ENCODE measurements at regions not wholly inside any gene's neighbourhood (a gene's known extent, or its start where the extent isn't known, plus 50 kb on each side); places are given as distances from the start of the nearest gene placed in this dataset.
"Not testable (repeated sequence)": the region's sequence is repeated elsewhere in the genome, so short reads cannot be mapped to it uniquely, and the experiment has no call there.

GRCh38 chrX:728639-729038 lies 98.0 kb downstream of the SHOX start:
- not testable (repeated sequence) for H3F3A ChIP-seq (replicated peaks; ENCODE audit: low read depth); H3K9me2 ChIP-seq (ENCODE audit: insufficient read depth); H3K27ac ChIP-seq (ENCODE audit: low read depth); H3K27me3 Mint-ChIP-seq (ENCODE audit: insufficient read depth, low read depth, poor library complexity); H3K4me3 ChIP-seq; H3K4me2 ChIP-seq; H3K36me3 ChIP-seq (ENCODE audit: insufficient read depth); H2AFZ ChIP-seq; H3K4me1 Mint-ChIP-seq; H3K27me3 ChIP-seq (ENCODE audit: insufficient read depth); H3K4me3 Mint-ChIP-seq; H3K4me1 ChIP-seq (ENCODE audit: insufficient read depth); ATAC-seq; DNase-seq (ENCODE audit: low spot score); H4K20me1 ChIP-seq (replicated peaks; ENCODE audit: insufficient read depth); H3K79me2 ChIP-seq (replicated peaks; ENCODE audit: insufficient read depth); H3K27ac Mint-ChIP-seq
- Mint-ChIP-seq H3K36me3 (ENCODE audit: low read depth) (peaks cover 34% of the 10 kb centered on the region), H3K9me3 (peaks cover 73% of the 10 kb centered on the region)

GRCh38 chrX:727738-728621 lies 97.4 kb downstream of the SHOX start:
- Histone ChIP-seq H3K4me1 (ENCODE audit: insufficient read depth) (no peaks in the 10 kb centered on the region; the same call in 1 of the 2 replicates), H3F3A (replicated peaks; ENCODE audit: low read depth) (0 out of 2 replicates have a peak, but pooled peaks cover 4% of the 10 kb centered on the region), H3K4me3 (no peak overlapping the region), H3K79me2 (replicated peaks; ENCODE audit: insufficient read depth) (no peaks in the 10 kb centered on the region), H3K36me3 (ENCODE audit: insufficient read depth) (no peaks in the 10 kb centered on the region), H3K27ac (ENCODE audit: low read depth) (no peak overlapping the region), H2AFZ (peak overlapping the region; percentile 69; the same call in 1 of the 2 replicates), H3K4me2 (no peak overlapping the region), H4K20me1 (replicated peaks; ENCODE audit: insufficient read depth) (no peaks in the 10 kb centered on the region), H3K27me3 (ENCODE audit: insufficient read depth) (no peaks in the 10 kb centered on the region), H3K9me2 (ENCODE audit: insufficient read depth) (no peaks in the 10 kb centered on the region)
- DNase-seq (ENCODE audit: low spot score) (peak; percentile 83), ATAC-seq (peak; percentile 76)
- Mint-ChIP-seq H3K27me3 (ENCODE audit: insufficient read depth, low read depth, poor library complexity) (peaks cover 5% of the 10 kb centered on the region), H3K9me3 (peaks cover 70% of the 10 kb centered on the region), H3K4me3 (no peak overlapping the region), H3K36me3 (ENCODE audit: low read depth) (peaks cover 30% of the 10 kb centered on the region), H3K4me1 (peaks cover 2% of the 10 kb centered on the region; the same call in 1 of the 3 replicates), H3K27ac (no peak overlapping the region)
- TF ChIP-seq JUNB (IDR thresholded peaks at IDR 0.05; ENCODE audit: unreplicated experiment) (no peak), ZNF462 (CRISPR knock-in tag; IDR thresholded peaks at IDR 0.05) (no peak), ZNF331 (CRISPR knock-in tag; IDR thresholded peaks at IDR 0.05; ENCODE audit: low read depth) (no peak), REST (IDR thresholded peaks at IDR 0.05; ENCODE audit: unreplicated experiment) (no peak), CTCF (conservative IDR thresholded peaks at IDR 0.05; ENCODE audit: low read depth in 2 of 2) (peak; percentile 72 to 73)

Data from GM23338 (cell line).